Esophagus muscularis mucosa (tissue), 4 donors: ENCODE measurements at regions not wholly inside any gene's neighbourhood (a gene's known extent, or its start where the extent isn't known, plus 50 kb on each side); places are given as distances from the start of the nearest gene placed in this dataset.

ENCODE experiments used
- DNase-seq: peaks from one replicate; pipeline ENCODE4 v3.0.0-alpha.2; 2017; ENCODE audit errors: extremely low spot score
- H3K27ac ChIP-seq, 4 donors: fragments of 200-600 bp; sonication (generic); replicated peaks in 1 of 4; 1 replicate in 3 of 4; 2 replicates in 1 of 4; pipeline ENCODE4 v1.5.1; 2016 to 2019; ENCODE audit warnings: mild to moderate bottlenecking in 1 of 4
- H3K27me3 ChIP-seq, 4 donors: fragments of 200-600 bp; sonication (generic); one replicate each; pipeline versions ENCODE4 v1.5.1 to v1.6.0; 2016 to 2019
- H3K36me3 ChIP-seq, 4 donors: fragments of 200-600 bp; sonication (generic); one replicate each; pipeline ENCODE4 v1.5.1; 2016 to 2019
- H3K4me1 ChIP-seq, 4 donors: fragments of 200-600 bp; sonication (generic); one replicate each; pipeline ENCODE4 v1.5.1; 2016 to 2019
- H3K4me3 ChIP-seq, 4 donors: fragments of 200-600 bp; sonication (generic); 1 replicate in 2 of 4; 2 replicates in 2 of 4; pipeline ENCODE4 v1.5.1; 2016 to 2019; ENCODE audit warnings: mild to moderate bottlenecking in 4 of 4, moderate library complexity in 1 of 4
- H3K9me3 ChIP-seq, 4 donors: fragments of 200-600 bp; sonication (generic); 1 replicate in 3 of 4; 2 replicates in 1 of 4; pipeline ENCODE4 v1.5.1; 2016 to 2019
- CTCF ChIP-seq, 3 experiments: fragments of 200-600 bp in 2 of 3; fragments of 450-650 bp in 1 of 3; sonication (generic) in 2 of 3; IDR thresholded peaks; one replicate each; pipeline ENCODE4 v1.5.1; 2017 to 2019; ENCODE audit warnings: antibody characterized with exemption in 3 of 3, mild to moderate bottlenecking in 2 of 3, moderate library complexity in 1 of 3
- EP300 ChIP-seq: sonication (generic); formaldehyde crosslinking; IDR thresholded peaks from one replicate; pipeline ENCODE4 v1.6.1; 2017; ENCODE audit warnings: antibody characterized with exemption
- POLR2A ChIP-seq: fragments of 450-650 bp; IDR thresholded peaks from one replicate; pipeline ENCODE4 v1.6.1; 2017; ENCODE audit warnings: antibody characterized with exemption, moderate library complexity, mild to moderate bottlenecking, low read depth
- POLR2AphosphoS5 ChIP-seq, 2 donors: sonication (generic); formaldehyde crosslinking; IDR thresholded peaks; one replicate each; pipeline ENCODE4 v1.6.1; 2017; ENCODE audit warnings: antibody characterized with exemption in 2 of 2
- WGBS: methylation state at CpG from one replicate; pipeline ENCODE4 v1.1.5; 2018; 5-methylcytosine and 5-hydroxymethylcytosine counted together
- intact Hi-C: fragments of 100-400 bp; cut with DNase I; formaldehyde crosslinking; loops from one replicate; pipeline ENCODE4 v1.15.1; 2023

GRCh38 chr1:5686925-5687706 lies 305.1 kb downstream of the NPHP4 start:
- 89% methylated on average over 12 of the region's 12 CpGs for WGBS
- H3K4me1 ChIP-seq = peaks cover 0 to 7% (median 2%) of the 10 kb centered on the region in 4 donors
- no peaks in the 10 kb centered on the region for H3K36me3 ChIP-seq
- no peak for TF ChIP-seq POLR2A
- no peak for TF ChIP-seq EP300
- no peak for TF ChIP-seq POLR2AphosphoS5 (IDR thresholded peaks at IDR 0.05)
- no peak for TF ChIP-seq CTCF (IDR thresholded peaks at IDR 0.05)
- H3K27ac ChIP-seq = no peak overlapping the region
- intact Hi-C loops = no loop called here
- no peak overlapping the region for H3K4me3 ChIP-seq
- DNase-seq = no peak
- peaks cover 0 to 68% (median 3%) of the 10 kb centered on the region in 4 donors for H3K27me3 ChIP-seq
- no peaks in the 10 kb centered on the region for H3K9me3 ChIP-seq

- intact Hi-C loops = no loop called here
- WGBS = 69% methylated on average over 1 of the region's 1 CpG
- H3K4me3 ChIP-seq = no peak overlapping the region
- no peaks in the 10 kb centered on the region for H3K36me3 ChIP-seq
- TF ChIP-seq POLR2AphosphoS5 (IDR thresholded peaks at IDR 0.05) = no peak
- TF ChIP-seq POLR2A = no peak
- no peak for DNase-seq
- H3K9me3 ChIP-seq = no peaks in the 10 kb centered on the region
- peaks cover 0 to 60% (median 3%) of the 10 kb centered on the region in 4 donors for H3K27me3 ChIP-seq
- peaks cover 0 to 7% (median 2%) of the 10 kb centered on the region in 4 donors for H3K4me1 ChIP-seq
- no peak overlapping the region for H3K27ac ChIP-seq
These were observed 306.0 kb downstream of the NPHP4 start for GRCh38 chr1:5686195-5686594.

- peaks cover 0 to 56% (median 3%) of the 10 kb centered on the region in 4 donors for H3K27me3 ChIP-seq
- H3K9me3 ChIP-seq = no peaks in the 10 kb centered on the region
- H3K4me3 ChIP-seq = no peak overlapping the region
- TF ChIP-seq POLR2AphosphoS5 (IDR thresholded peaks at IDR 0.05) (no peak), CTCF (IDR thresholded peaks at IDR 0.05) (no peak), POLR2A (no peak), EP300 (no peak)
- peaks cover 0 to 7% (median 2%) of the 10 kb centered on the region in 4 donors for H3K4me1 ChIP-seq
- intact Hi-C loops = no loop called here
- H3K36me3 ChIP-seq = no peaks in the 10 kb centered on the region
- DNase-seq = no peak
- no peak overlapping the region for H3K27ac ChIP-seq
- WGBS = 73% methylated on average over 10 of the region's 10 CpGs
These were observed 306.7 kb downstream of the NPHP4 start for GRCh38 chr1:5685446-5686040.

- no peak for TF ChIP-seq POLR2A
- no peak for TF ChIP-seq EP300
- TF ChIP-seq CTCF (IDR thresholded peaks at IDR 0.05) = no peak
- no peak for TF ChIP-seq POLR2AphosphoS5 (IDR thresholded peaks at IDR 0.05)
- WGBS = 85% methylated on average over 11 of the region's 11 CpGs
- peaks cover 0 to 50% (median 0%) of the 10 kb centered on the region in 4 donors for H3K27me3 ChIP-seq
These were observed 307.4 kb downstream of the NPHP4 start for GRCh38 chr1:5684791-5685190.

GRCh38 chr1:5683446-5683845 lies 308.8 kb downstream of the NPHP4 start:
- H3K4me1 ChIP-seq = peaks cover 0 to 7% (median 2%) of the 10 kb centered on the region in 4 donors
- 72% methylated on average over 2 of the region's 2 CpGs for WGBS
- no peak for DNase-seq
- TF ChIP-seq CTCF (IDR thresholded peaks at IDR 0.05) (no peak), POLR2AphosphoS5 (IDR thresholded peaks at IDR 0.05) (no peak), POLR2A (no peak), EP300 (no peak)
- H3K27ac ChIP-seq = no peak overlapping the region
- H3K9me3 ChIP-seq = no peaks in the 10 kb centered on the region
- no peaks in the 10 kb centered on the region for H3K36me3 ChIP-seq
- peaks cover 0 to 43% (median 0%) of the 10 kb centered on the region in 4 donors for H3K27me3 ChIP-seq
- H3K4me3 ChIP-seq = no peak overlapping the region
- intact Hi-C loops = no loop called here

More at GRCh38 chr1:5684791-5685190, 307.4 kb downstream of the NPHP4 start:
- Histone ChIP-seq H3K27ac (no peak overlapping the region), H3K36me3 (no peaks in the 10 kb centered on the region), H3K9me3 (no peaks in the 10 kb centered on the region), H3K4me3 (no peak overlapping the region), H3K4me1 (peaks cover 0 to 7% (median 2%) of the 10 kb centered on the region in 4 donors)
- no peak for DNase-seq
- intact Hi-C loops = no loop called here
